Loucy (cell line): ENCODE measurements at regions not wholly inside any gene's neighbourhood (a gene's known extent, or its start where the extent isn't known, plus 50 kb on each side); places are given as distances from the start of the nearest gene placed in this dataset.

Source experiments
- H2AFZ ChIP-seq: fragments of 200-600 bp; sonication (generic); 2 replicates; pipeline ENCODE4 v1.6.0; 2016; ENCODE audit warnings: antibody characterized with exemption, mild to moderate bottlenecking, low read length, moderate library complexity
- H3F3A ChIP-seq: fragments of 200-600 bp; 2 replicates; pipeline ENCODE4 v1.6.0; 2016; ENCODE audit warnings: antibody characterized with exemption, low read depth, mild to moderate bottlenecking
- H3K27me3 ChIP-seq: fragments of 200-600 bp; sonication (generic); 2 replicates; pipeline ENCODE4 v1.6.1; 2014; ENCODE audit warnings: low read length, mild to moderate bottlenecking; ENCODE audit not compliant: insufficient read depth, poor library complexity, severe bottlenecking
- H3K36me3 ChIP-seq: fragments of 200-600 bp; sonication (generic); 2 replicates; pipeline ENCODE4 v1.6.1; 2016; ENCODE audit warnings: low read length; ENCODE audit not compliant: insufficient read depth
- H3K4me1 ChIP-seq: fragments of 200-600 bp; sonication (generic); 2 replicates; pipeline ENCODE4 v1.5.1; 2014; ENCODE audit warnings: low read length, mild to moderate bottlenecking; ENCODE audit not compliant: insufficient read depth, poor library complexity, severe bottlenecking
- H3K4me2 ChIP-seq: fragments of 200-600 bp; sonication (generic); 2 replicates; pipeline ENCODE4 v1.6.0; 2014; ENCODE audit warnings: antibody characterized with exemption, low read length, low read depth, mild to moderate bottlenecking; ENCODE audit not compliant: poor library complexity, severe bottlenecking
- H3K4me3 ChIP-seq: fragments of 200-600 bp; sonication (generic); 2 replicates; pipeline ENCODE4 v1.5.1; 2014; ENCODE audit warnings: low read length, mild to moderate bottlenecking, mixed read lengths; ENCODE audit not compliant: poor library complexity, severe bottlenecking
- H3K79me2 ChIP-seq: fragments of 200-600 bp; sonication (generic); 2 replicates; pipeline ENCODE4 v1.6.1; 2014; ENCODE audit warnings: low read length; ENCODE audit not compliant: insufficient read depth
- H3K9ac ChIP-seq: fragments of 200-600 bp; sonication (generic); 2 replicates; pipeline ENCODE4 v1.6.0; 2014; ENCODE audit warnings: mild to moderate bottlenecking, low read depth, low read length, moderate library complexity; ENCODE audit not compliant: poor library complexity, severe bottlenecking
- H3K9me2 ChIP-seq: fragments of 200-600 bp; sonication (generic); replicated peaks from 2 replicates; pipeline ENCODE4 v1.6.1; 2016; ENCODE audit warnings: low read depth, low read length, mixed read lengths
- H3K9me3 ChIP-seq: fragments of 200-600 bp; sonication (generic); 2 replicates; pipeline ENCODE4 v1.6.1; 2014; ENCODE audit warnings: mild to moderate bottlenecking, antibody characterized with exemption, low read length, low read depth; ENCODE audit not compliant: insufficient read depth
- H4K20me1 ChIP-seq: fragments of 200-600 bp; sonication (generic); 2 replicates; pipeline ENCODE4 v1.6.0; 2014; ENCODE audit warnings: antibody characterized with exemption, low read length, mild to moderate bottlenecking; ENCODE audit not compliant: insufficient read depth, poor library complexity, severe bottlenecking
- EZH2phosphoT487 ChIP-seq: fragments of 200-600 bp; IDR thresholded peaks from 2 replicates; pipeline ENCODE4 v1.6.1; 2018; ENCODE audit warnings: antibody characterized with exemption, mild to moderate bottlenecking, moderate library complexity, borderline replicate concordance
- TF ChIP-seq, protein P1 (sequence below): fragments of 200-600 bp; sonication (generic); conservative IDR thresholded peaks from 2 replicates; pipeline ENCODE4 v1.5.1; 2014; ENCODE audit warnings: mild to moderate bottlenecking, antibody characterized with exemption, low read length

DNA sequence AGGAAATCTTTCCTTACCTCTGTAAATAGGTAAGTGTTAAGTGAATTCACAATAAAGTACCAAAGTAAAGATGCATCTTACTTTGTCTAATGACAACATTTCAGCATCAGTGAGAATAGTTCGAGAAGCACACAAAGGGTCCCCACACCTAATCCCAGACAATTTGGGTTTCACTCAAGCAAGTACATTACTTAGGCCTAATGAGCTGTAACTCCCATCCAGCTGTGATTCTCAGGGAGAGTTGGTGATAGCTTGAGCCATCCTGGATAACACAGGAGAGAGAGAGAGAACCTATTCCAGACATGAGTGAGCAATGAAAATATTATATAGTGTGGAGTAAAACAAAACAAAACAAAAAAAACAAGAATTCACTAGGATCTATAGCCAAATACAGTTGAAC, 149.1 kb upstream of the NRG3 start:
- H2AFZ ChIP-seq, result no peak overlapping the region
- no peak overlapping the region for H3K9ac ChIP-seq
- H3K4me1 ChIP-seq, result no peaks in the 10 kb centered on the region
- no peak overlapping the region for H3K4me3 ChIP-seq
- TF ChIP-seq, protein P1, sequence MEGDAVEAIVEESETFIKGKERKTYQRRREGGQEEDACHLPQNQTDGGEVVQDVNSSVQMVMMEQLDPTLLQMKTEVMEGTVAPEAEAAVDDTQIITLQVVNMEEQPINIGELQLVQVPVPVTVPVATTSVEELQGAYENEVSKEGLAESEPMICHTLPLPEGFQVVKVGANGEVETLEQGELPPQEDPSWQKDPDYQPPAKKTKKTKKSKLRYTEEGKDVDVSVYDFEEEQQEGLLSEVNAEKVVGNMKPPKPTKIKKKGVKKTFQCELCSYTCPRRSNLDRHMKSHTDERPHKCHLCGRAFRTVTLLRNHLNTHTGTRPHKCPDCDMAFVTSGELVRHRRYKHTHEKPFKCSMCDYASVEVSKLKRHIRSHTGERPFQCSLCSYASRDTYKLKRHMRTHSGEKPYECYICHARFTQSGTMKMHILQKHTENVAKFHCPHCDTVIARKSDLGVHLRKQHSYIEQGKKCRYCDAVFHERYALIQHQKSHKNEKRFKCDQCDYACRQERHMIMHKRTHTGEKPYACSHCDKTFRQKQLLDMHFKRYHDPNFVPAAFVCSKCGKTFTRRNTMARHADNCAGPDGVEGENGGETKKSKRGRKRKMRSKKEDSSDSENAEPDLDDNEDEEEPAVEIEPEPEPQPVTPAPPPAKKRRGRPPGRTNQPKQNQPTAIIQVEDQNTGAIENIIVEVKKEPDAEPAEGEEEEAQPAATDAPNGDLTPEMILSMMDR, result no peak
- no peak for TF ChIP-seq EZH2phosphoT487
- H3K79me2 ChIP-seq, result no peaks in the 10 kb centered on the region
- H3K9me3 ChIP-seq, result no peaks in the 10 kb centered on the region
- H3K36me3 ChIP-seq, result no peaks in the 10 kb centered on the region
- no peak overlapping the region for H3K4me2 ChIP-seq
- no peaks in the 10 kb centered on the region for H3K9me2 ChIP-seq
- H4K20me1 ChIP-seq, result no peaks in the 10 kb centered on the region
- H3K27me3 ChIP-seq, result no peaks in the 10 kb centered on the region
- H3F3A ChIP-seq, result no peaks in the 10 kb centered on the region

DNA sequence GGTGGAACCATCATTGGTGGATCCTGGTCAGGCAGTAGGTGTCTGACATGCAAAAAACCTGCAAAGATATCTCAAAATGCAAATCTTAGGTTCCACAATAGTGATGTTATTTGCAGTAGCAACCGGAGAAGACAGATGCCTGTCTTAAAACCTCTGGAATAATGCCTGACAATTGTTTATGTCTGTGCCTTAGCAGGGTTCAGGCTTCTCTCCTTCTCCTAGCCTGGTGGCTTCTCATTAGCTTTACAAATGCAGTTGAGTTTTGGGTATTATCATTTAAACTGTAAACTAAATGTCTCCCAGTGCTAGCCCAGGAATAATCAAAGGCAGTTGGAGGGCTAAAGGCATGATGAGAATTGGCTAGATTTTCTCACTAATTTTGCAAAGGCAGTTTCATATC, 146.3 kb upstream of the NRG3 start:
- H3F3A ChIP-seq, result no peaks in the 10 kb centered on the region

DNA sequence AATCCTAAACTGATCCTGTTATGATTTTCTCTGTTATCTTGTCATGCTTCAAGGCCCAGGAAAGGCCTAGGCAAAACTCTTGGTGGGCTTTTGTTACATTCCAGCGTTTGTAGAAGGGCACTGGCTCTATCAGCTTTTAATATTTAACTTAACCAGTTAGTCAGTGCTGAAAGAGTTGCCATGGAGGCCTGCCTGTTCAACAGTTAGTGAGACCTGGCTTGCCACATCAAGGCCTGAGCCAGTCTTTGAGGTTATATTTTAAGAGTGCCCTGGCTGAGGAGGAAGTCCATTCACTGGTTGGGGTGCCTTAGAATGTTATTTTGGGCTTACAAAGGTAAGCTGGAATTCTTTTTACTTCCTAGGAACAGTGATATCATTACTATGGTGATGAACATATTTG, 144.1 kb upstream of the NRG3 start:
- H3K9ac ChIP-seq, result no peak overlapping the region
- H4K20me1 ChIP-seq, result no peaks in the 10 kb centered on the region
- no peaks in the 10 kb centered on the region for H3K36me3 ChIP-seq
- no peaks in the 10 kb centered on the region for H3F3A ChIP-seq
- TF ChIP-seq, protein P1, result no peak
- TF ChIP-seq EZH2phosphoT487, result no peak
- no peaks in the 10 kb centered on the region for H3K9me2 ChIP-seq
- no peak overlapping the region for H3K4me2 ChIP-seq
- H2AFZ ChIP-seq, result no peak overlapping the region
- H3K4me3 ChIP-seq, result no peak overlapping the region
- H3K4me1 ChIP-seq, result no peaks in the 10 kb centered on the region
- H3K9me3 ChIP-seq, result peaks cover 3% of the 10 kb centered on the region; the same call in 1 of the 2 replicates
- H3K79me2 ChIP-seq, result no peaks in the 10 kb centered on the region
- no peaks in the 10 kb centered on the region for H3K27me3 ChIP-seq

More for the DNA sequence above, 146.3 kb upstream of the NRG3 start:
- TF ChIP-seq, protein P1, result no peak
- TF ChIP-seq EZH2phosphoT487, result no peak
- no peak overlapping the region for H3K9ac ChIP-seq
- no peaks in the 10 kb centered on the region for H3K9me2 ChIP-seq
- H3K79me2 ChIP-seq, result no peaks in the 10 kb centered on the region
- H4K20me1 ChIP-seq, result no peaks in the 10 kb centered on the region
- H3K36me3 ChIP-seq, result no peaks in the 10 kb centered on the region
- no peaks in the 10 kb centered on the region for H3K27me3 ChIP-seq
- H3K4me2 ChIP-seq, result no peak overlapping the region
- no peaks in the 10 kb centered on the region for H3K4me1 ChIP-seq
- H2AFZ ChIP-seq, result no peak overlapping the region
- no peak overlapping the region for H3K4me3 ChIP-seq
- H3K9me3 ChIP-seq, result no peaks in the 10 kb centered on the region
